Epithelial cell of proximal tubule (primary cell): ENCODE measurements at regions not wholly inside any gene's neighbourhood (a gene's known extent, or its start where the extent isn't known, plus 50 kb on each side); places are given as distances from the start of the nearest gene placed in this dataset.

ENCODE experiments used
- DNase-seq: peaks from one replicate; pipeline ENCODE4 v3.0.0-alpha.2; 2011; ENCODE audit warnings: low read depth
- H3K4me3 ChIP-seq: 2 replicates; pipeline ENCODE4 v1.5.1; 2011; ENCODE audit warnings: low read depth, mild to moderate bottlenecking, low read length
- CTCF ChIP-seq: conservative IDR thresholded peaks from 2 replicates; pipeline ENCODE4 v1.5.1; 2012; ENCODE audit warnings: low read depth, mild to moderate bottlenecking, low read length

- H3K4me3 ChIP-seq: no peak overlapping the region
- no peak for TF ChIP-seq CTCF
- DNase-seq: no peak
Observed at GRCh38 chr13:53719281-53719680, 690.7 kb downstream of the OLFM4 start.

GRCh38 chr13:53732664-53733063, 704.1 kb downstream of the OLFM4 start:
- TF ChIP-seq CTCF: no peak
- no peak for DNase-seq
- H3K4me3 ChIP-seq: no peak overlapping the region

- no peak for TF ChIP-seq CTCF
- no peak overlapping the region for H3K4me3 ChIP-seq
- DNase-seq: no peak
Observed at GRCh38 chr13:53743906-53744305, 715.3 kb downstream of the OLFM4 start.

GRCh38 chr13:53747825-53748224, 719.2 kb downstream of the OLFM4 start:
- no peak overlapping the region for H3K4me3 ChIP-seq
- no peak for DNase-seq
- no peak for TF ChIP-seq CTCF

- no peak for DNase-seq
- H3K4me3 ChIP-seq: no peak overlapping the region
- no peak for TF ChIP-seq CTCF
Observed at GRCh38 chr13:53749306-53749705, 720.7 kb downstream of the OLFM4 start.

GRCh38 chr13:53759016-53759415, 730.4 kb downstream of the OLFM4 start:
- H3K4me3 ChIP-seq: no peak overlapping the region
- TF ChIP-seq CTCF: no peak
- no peak for DNase-seq

- H3K4me3 ChIP-seq: no peak overlapping the region
- no peak for DNase-seq
- no peak for TF ChIP-seq CTCF
Observed at GRCh38 chr13:53775807-53776206, 747.2 kb downstream of the OLFM4 start.
